Smooth muscle cell (in vitro differentiated cells): ENCODE measurements at regions not wholly inside any gene's neighbourhood (a gene's known extent, or its start where the extent isn't known, plus 50 kb on each side); places are given as distances from the start of the nearest gene placed in this dataset.

ENCODE experiments used
- DNase-seq: peaks from one replicate; lab custom pipeline; 2025; ENCODE audit not compliant: unreplicated experiment; lab: John Stamatoyannopoulos, UW
- H2AFZ ChIP-seq: fragments of 200-600 bp; sonication (generic); 2 replicates; pipeline ENCODE4 v1.6.0; 2016; ENCODE audit warnings: antibody characterized with exemption, low read depth, mild to moderate bottlenecking
- H3F3A ChIP-seq: fragments of 200-600 bp; sonication (generic); 2 replicates; pipeline ENCODE4 v1.6.0; 2017; ENCODE audit warnings: antibody characterized with exemption, low read depth
- H3K27ac ChIP-seq: fragments of 200-600 bp; sonication (generic); 2 replicates; pipeline ENCODE4 v1.5.1; 2016; ENCODE audit warnings: low read depth, mild to moderate bottlenecking
- H3K27me3 ChIP-seq: fragments of 200-600 bp; sonication (generic); 2 replicates; pipeline ENCODE4 v1.6.1; 2016; ENCODE audit warnings: low read depth, mild to moderate bottlenecking
- H3K36me3 ChIP-seq: fragments of 200-600 bp; sonication (generic); 2 replicates; pipeline ENCODE4 v1.5.1; 2016; ENCODE audit warnings: low read depth
- H3K4me1 ChIP-seq: fragments of 200-600 bp; sonication (generic); 2 replicates; pipeline ENCODE4 v1.5.1; 2016; ENCODE audit warnings: low read depth
- H3K4me2 ChIP-seq: fragments of 200-600 bp; sonication (generic); 2 replicates; pipeline ENCODE4 v1.6.0; 2016; ENCODE audit warnings: mild to moderate bottlenecking
- H3K4me3 ChIP-seq: fragments of 200-600 bp; sonication (generic); 2 replicates; pipeline ENCODE4 v1.5.1; 2016; ENCODE audit warnings: mild to moderate bottlenecking
- H3K79me2 ChIP-seq: fragments of 200-600 bp; sonication (generic); 2 replicates; pipeline ENCODE4 v1.6.0; 2016; ENCODE audit warnings: low read depth, mild to moderate bottlenecking
- H3K9ac ChIP-seq: fragments of 200-600 bp; sonication (generic); 2 replicates; pipeline ENCODE4 v1.6.0; 2016; ENCODE audit warnings: low read depth
- H3K9me3 ChIP-seq: fragments of 200-600 bp; sonication (generic); replicated peaks from 2 replicates; pipeline ENCODE4 v1.5.1; 2016; ENCODE audit warnings: low read depth
- H4K20me1 ChIP-seq: fragments of 200-600 bp; sonication (generic); 2 replicates; pipeline ENCODE4 v1.6.0; 2016; ENCODE audit warnings: low read depth
- CTCF ChIP-seq: fragments of 200-600 bp; sonication (generic); IDR thresholded peaks from 2 replicates; pipeline ENCODE4 v1.5.1; 2017; ENCODE audit warnings: borderline replicate concordance, mild to moderate bottlenecking, antibody characterized with exemption; ENCODE audit not compliant: insufficient read depth, poor library complexity, severe bottlenecking
- WGBS: methylation state at CpG from one replicate; pipeline ENCODE4 v1.1.7; 2016; ENCODE audit warnings: low lambda C conversion rate; 5-methylcytosine and 5-hydroxymethylcytosine counted together

- TF ChIP-seq CTCF, result no peak
- Histone ChIP-seq H3K27me3 (no peaks in the 10 kb centered on the region), H3K9me3 (no peaks in the 10 kb centered on the region), H3K4me1 (no peaks in the 10 kb centered on the region), H3K9ac (no peak overlapping the region), H3F3A (no peaks in the 10 kb centered on the region), H3K27ac (no peak overlapping the region), H3K4me3 (no peak overlapping the region), H3K36me3 (no peaks in the 10 kb centered on the region), H3K79me2 (no peaks in the 10 kb centered on the region), H3K4me2 (no peak overlapping the region), H2AFZ (no peak overlapping the region), H4K20me1 (no peaks in the 10 kb centered on the region)
- DNase-seq, result no peak
- 87% methylated on average over 2 of the region's 2 CpGs for WGBS
Observed at GRCh38 chr6:85191656-85192055, 258.2 kb upstream of the NT5E start.

- Histone ChIP-seq H3K4me1 (no peaks in the 10 kb centered on the region), H3K9me3 (no peaks in the 10 kb centered on the region), H3K9ac (no peak overlapping the region), H3K4me3 (no peak overlapping the region), H4K20me1 (no peaks in the 10 kb centered on the region), H3F3A (no peaks in the 10 kb centered on the region), H3K79me2 (no peaks in the 10 kb centered on the region), H3K27me3 (no peaks in the 10 kb centered on the region), H3K36me3 (no peaks in the 10 kb centered on the region), H3K27ac (no peak overlapping the region), H2AFZ (no peak overlapping the region), H3K4me2 (no peak overlapping the region)
- 76% methylated on average over 1 of the region's 1 CpG for WGBS
- no peak for DNase-seq
- no peak for TF ChIP-seq CTCF
Observed at GRCh38 chr6:85186546-85187175, 263.2 kb upstream of the NT5E start.

GRCh38 chr6:85185977-85186376 is 263.9 kb upstream of the NT5E start:
- H2AFZ ChIP-seq, result no peak overlapping the region
- no peak overlapping the region for H3K9ac ChIP-seq
- no peaks in the 10 kb centered on the region for H3K36me3 ChIP-seq
- no peak for TF ChIP-seq CTCF
- no peaks in the 10 kb centered on the region for H3K27me3 ChIP-seq
- no peaks in the 10 kb centered on the region for H3F3A ChIP-seq
- no peaks in the 10 kb centered on the region for H3K4me1 ChIP-seq
- H4K20me1 ChIP-seq, result no peaks in the 10 kb centered on the region
- H3K79me2 ChIP-seq, result no peaks in the 10 kb centered on the region
- no peak overlapping the region for H3K27ac ChIP-seq
- DNase-seq, result no peak
- WGBS, result 95% methylated on average over 1 of the region's 1 CpG
- no peaks in the 10 kb centered on the region for H3K9me3 ChIP-seq
- no peak overlapping the region for H3K4me3 ChIP-seq
- no peak overlapping the region for H3K4me2 ChIP-seq

- no peaks in the 10 kb centered on the region for H3K9me3 ChIP-seq
- TF ChIP-seq CTCF, result no peak
- no peaks in the 10 kb centered on the region for H3K36me3 ChIP-seq
- H3F3A ChIP-seq, result no peaks in the 10 kb centered on the region
- H4K20me1 ChIP-seq, result no peaks in the 10 kb centered on the region
- no peak overlapping the region for H3K27ac ChIP-seq
- no peaks in the 10 kb centered on the region for H3K4me1 ChIP-seq
- no peaks in the 10 kb centered on the region for H3K79me2 ChIP-seq
- H3K27me3 ChIP-seq, result no peaks in the 10 kb centered on the region
- no peak overlapping the region for H3K4me2 ChIP-seq
- H3K4me3 ChIP-seq, result no peak overlapping the region
- DNase-seq, result no peak
- no peak overlapping the region for H3K9ac ChIP-seq
- no peak overlapping the region for H2AFZ ChIP-seq
Observed at GRCh38 chr6:85183841-85184240, 266.0 kb upstream of the NT5E start.
